GM21367 (cell line): ENCODE measurements at regions not wholly inside any gene's neighbourhood (a gene's known extent, or its start where the extent isn't known, plus 50 kb on each side); places are given as distances from the start of the nearest gene placed in this dataset.
"Not testable (repeated sequence)": the region's sequence is repeated elsewhere in the genome, so short reads cannot be mapped to it uniquely, and the experiment has no call there.

Experiments used
- ATAC-seq: cut with Tn5 transposase; IDR thresholded peaks from one replicate; pipeline ENCODE4 v1.9.1; 2021; ENCODE audit not compliant: unreplicated experiment

- ATAC-seq: no peak
These were observed 451.0 kb downstream of the RNF144A start for GRCh38 chr2:7368211-7368610.

DNA sequence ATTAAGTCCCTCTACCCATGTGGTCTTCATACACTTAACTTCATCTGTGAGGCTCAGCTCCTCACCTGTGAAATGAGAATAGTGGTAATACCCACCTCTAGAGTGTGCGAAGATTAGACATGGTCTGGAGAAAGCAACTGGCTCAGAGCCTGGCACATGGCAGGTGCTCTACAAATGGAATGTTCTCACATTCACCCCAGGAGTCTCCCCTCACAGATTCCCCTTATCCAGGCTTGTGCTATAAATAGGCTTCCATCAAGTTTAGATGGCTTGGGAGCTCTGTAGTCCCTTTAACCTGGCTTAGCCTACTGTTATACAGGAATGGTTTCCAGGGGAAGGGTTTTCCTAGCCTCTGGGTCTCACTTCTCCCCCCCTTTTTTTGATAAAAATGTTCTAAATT, 455.9 kb downstream of the RNF144A start:
- ATAC-seq: no peak

DNA sequence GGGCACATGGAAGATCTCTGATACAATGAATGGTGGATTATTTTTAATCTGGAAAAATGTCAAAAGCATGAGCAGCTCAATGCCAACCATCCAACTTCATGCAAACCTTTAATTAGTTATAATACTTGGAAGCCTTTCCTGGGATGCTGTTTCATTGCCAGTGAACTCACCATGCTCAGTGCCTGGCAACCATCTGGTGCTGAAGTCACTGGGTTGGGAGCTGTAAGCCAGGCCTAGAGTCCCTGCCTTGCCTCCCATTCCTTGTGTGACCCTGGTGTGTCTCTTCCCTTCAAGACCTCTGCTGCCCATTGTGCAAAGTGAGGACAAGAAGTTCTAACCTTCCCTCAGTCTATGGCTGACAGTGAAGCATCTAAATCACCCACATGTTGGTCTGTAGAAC, 458.7 kb downstream of the RNF144A start:
- no peak for ATAC-seq

DNA sequence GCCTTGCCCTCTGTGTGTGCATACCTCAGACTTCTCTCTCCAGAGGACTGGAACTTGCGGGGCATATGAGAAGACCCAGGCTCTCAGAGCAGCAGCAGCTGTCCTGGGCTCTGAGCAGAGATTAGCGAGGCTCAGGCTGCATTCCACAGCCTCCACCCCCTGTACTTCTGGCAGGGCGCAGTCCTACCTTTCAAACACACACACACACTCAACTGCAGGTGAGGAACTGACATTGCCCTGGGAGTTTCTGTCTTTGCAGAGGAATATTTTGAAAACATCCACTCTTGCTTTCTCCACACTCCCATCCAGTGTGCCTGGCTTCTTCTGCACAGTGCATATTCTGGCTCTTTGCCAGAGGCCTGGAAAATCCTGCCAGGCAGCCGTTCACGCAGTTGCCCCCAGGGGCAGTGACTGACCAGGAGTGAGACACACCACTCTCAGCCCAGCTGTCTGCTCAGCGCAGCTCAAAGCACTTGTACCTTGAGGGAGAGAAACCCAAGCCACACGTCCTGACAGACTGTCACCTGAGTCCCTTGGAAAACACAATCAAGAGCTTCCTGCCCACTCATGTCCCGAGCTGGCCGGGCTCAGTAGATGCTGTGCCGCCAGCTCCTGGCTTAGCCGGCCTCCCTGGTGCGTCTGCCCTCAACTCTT, 460.8 kb downstream of the RNF144A start:
- ATAC-seq: no peak

DNA sequence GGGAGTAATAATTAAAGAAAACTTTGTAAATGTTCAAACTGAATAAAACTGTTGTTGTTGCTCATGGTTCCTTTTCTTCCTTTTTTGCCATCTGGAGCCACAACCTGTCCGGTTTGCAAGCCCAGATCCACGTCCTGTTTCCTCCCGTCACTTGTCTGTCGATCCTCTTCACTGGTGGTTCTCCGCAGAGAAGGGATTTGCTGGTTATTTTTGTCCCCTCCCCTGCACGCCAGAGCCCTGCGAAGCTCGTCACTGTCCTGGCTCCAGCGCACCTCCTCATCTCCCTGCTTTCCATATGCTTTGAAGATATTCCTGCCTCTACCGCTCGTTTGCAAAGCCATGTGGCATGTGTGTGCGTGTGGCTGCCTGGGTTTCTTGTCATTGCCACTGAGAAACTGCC, 461.4 kb downstream of the RNF144A start:
- no peak for ATAC-seq

DNA sequence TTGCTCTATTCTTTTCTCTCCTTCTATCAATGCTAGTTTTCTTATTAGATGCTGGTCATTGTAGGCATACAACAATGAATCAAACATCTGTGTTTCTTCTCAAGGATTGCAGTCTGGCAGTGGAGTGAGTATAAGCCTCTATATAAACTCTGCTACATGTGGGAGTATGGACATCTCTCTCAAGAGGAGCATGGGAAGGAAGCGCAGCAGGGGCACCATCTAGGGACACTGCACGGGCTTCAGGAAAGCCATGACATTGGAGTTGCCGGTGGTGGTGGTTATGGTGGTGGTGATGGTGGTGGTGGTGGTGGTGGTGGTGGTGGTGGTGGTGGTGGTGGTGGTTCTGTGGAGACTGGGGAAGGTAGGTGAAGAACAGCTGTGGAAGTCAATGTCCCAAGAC, 462.6 kb downstream of the RNF144A start:
- no peak for ATAC-seq

GRCh38 chr2:7384773-7385349, 467.6 kb downstream of the RNF144A start:
- ATAC-seq: no peak

DNA sequence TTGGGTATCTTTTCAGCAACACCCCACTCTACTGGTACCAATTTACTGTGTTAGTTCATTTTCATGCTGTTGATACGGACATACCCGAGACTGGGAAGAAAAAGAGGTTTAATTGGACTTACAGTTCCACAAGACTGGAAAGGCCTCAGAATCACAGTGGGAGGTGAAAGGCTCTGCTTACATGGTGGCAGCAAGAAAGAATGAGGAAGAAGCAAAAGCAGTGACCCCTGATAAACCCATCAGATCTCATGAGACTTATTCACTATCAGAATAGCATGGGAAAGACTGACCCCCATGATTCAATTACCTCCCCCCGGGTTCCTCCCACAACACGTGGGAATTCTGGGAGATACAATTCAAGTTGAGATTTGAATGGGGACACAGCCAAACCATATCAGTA, 473.1 kb downstream of the RNF144A start:
- not testable (repeated sequence) for ATAC-seq

DNA sequence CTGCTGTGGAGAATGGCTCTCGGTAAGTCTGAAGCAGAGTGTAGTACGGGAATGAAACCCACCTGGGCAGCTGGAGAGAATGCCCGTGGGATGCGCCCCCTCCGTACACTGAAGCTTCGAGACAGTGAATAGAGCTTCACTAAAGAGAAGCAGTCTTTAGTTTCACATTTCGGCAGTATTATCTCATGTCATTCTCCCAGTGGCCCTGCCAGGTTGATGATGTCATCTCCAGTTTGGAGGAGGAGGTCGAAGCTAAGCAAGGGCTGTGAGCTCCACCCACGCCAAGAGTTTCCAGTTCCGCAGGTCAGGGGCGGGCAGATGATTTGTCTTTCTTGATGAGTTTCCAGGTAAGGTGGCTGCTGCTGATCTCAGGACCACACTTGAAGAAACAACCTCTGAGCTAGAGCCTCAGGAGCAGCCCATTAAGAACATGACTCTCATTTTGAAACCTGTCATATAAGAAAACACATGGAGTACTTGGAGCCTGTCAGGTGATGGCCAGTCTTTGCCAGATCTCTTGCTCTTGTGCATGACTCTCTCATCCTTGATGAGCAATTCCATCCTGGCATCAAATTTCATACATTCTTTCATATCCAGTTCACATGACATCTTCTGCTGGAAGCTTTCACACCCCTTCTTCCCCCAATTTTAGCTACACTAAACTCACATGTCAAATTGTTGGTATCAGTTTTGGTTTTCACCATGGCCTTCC, 475.0 kb downstream of the RNF144A start:
- no peak for ATAC-seq

- no peak for ATAC-seq
These were observed 477.0 kb downstream of the RNF144A start for GRCh38 chr2:7394195-7394594.

- no peak for ATAC-seq
These were observed 483.4 kb downstream of the RNF144A start for GRCh38 chr2:7400628-7401027.

GRCh38 chr2:7403092-7403775, 486.0 kb downstream of the RNF144A start:
- ATAC-seq: no peak

- no peak for ATAC-seq
These were observed 488.9 kb downstream of the RNF144A start for GRCh38 chr2:7405861-7406715.

DNA sequence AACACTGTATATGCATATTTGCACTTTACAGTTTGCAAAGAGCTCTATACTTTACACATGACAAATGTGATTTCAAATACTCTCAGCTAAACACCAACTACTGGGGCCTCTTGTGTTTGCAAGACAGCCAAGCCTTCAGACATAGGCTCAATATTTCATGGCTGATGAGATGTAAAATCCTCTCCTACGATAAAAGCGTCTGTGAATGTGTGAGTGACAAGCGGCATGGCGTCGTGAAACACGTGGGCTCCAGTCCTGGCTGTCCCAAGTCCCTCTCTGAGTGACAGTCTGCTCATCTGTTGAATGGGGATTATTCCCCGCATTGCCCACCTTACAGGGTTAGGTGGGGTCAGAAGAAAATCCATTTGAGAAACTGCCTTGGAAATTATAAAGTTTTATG, 489.8 kb downstream of the RNF144A start:
- ATAC-seq: no peak

- ATAC-seq: no peak
These were observed 490.9 kb downstream of the RNF144A start for GRCh38 chr2:7407906-7408680.

DNA sequence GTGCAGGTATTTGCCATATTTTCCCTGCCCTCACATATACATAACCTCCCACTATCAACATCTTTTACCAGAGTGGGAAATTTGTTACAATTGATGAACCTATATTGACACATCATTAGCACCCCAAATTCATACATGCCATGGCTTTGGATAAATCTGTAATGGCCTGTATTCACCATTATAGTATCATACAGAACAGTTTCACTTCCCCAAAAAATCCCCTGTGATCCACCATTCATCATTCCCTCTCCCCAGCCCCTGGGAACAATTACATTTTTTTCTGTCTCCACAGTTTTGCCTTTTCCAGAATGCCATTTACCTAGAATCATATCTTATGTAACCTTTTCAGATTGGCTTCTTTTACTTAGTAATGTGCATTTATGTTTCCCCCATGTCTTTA, 494.5 kb downstream of the RNF144A start:
- no peak for ATAC-seq

GRCh38 chr2:7417845-7418742, 500.9 kb downstream of the RNF144A start:
- no peak for ATAC-seq

DNA sequence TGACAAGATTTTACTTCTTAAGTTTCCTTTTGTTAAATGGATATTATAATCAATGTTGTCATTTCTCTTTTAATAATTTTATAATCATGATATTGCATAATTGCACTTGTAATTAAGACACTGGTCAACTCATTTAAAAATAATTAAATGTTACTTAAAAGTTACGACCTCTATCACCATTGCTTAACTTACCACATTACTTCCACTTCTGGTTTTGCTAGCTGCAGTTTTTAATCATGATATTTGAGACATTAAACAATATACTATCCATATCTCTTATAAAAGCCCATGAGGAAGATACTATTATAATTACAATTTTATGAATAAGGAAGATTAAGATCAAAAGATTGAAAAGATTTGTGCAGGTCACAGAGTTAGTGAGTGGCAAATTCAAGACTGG, 502.0 kb downstream of the RNF144A start:
- no peak for ATAC-seq

DNA sequence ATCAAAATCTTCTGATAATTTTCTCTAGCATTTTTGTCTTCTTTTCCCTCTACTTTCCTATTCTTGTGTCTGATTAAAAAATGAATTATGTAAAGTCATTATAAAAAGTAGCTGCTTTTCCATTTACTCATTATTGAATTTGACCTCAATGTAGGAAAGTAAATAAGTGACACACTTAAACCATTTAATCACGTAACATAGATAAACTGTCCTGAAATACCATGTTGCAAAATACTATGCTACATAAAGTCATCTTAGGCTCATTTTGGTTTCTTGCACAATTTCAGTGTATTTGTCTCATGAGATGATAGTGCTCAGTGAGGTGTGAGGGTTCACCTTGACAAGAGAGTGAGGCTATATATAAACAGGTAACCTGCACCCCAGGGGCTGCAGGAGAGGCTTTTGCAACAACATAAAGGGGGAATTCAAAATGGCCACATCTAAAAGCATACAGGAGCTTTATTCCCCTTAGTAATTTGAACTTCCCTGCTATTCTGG, 502.7 kb downstream of the RNF144A start:
- ATAC-seq: no peak
